B cell (primary cell): ENCODE measurements at regions not wholly inside any gene's neighbourhood (a gene's known extent, or its start where the extent isn't known, plus 50 kb on each side); places are given as distances from the start of the nearest gene placed in this dataset.
"Not testable (repeated sequence)": the region's sequence is repeated elsewhere in the genome, so short reads cannot be mapped to it uniquely, and the experiment has no call there.

Experiments used
- ATAC-seq: fragments of 200-7000 bp; cut with Tn5 transposase; one replicate; pipeline ENCODE4 v1.10.0; 2021; ENCODE audit warnings: low read depth, mild to moderate bottlenecking, moderate number of reproducible peaks, moderate library complexity
- CTCF ChIA-PET: fragments of 350-600 bp; sonication (Branson Sonifier 250); formaldehyde crosslinking; loops from one replicate; lab custom pipeline; 2021; ENCODE audit warnings: antibody characterized with exemption, inconsistent platforms; lab: Charles Lee
- POLR2A ChIA-PET: fragments of 350-600 bp; sonication (Branson Sonifier 250); formaldehyde crosslinking; loops from one replicate; lab custom pipeline; 2021; ENCODE audit warnings: antibody characterized with exemption; lab: Charles Lee
- DNase-seq: peaks from one replicate; pipeline ENCODE4 v3.0.0; 2013
- H2AFZ ChIP-seq: 2 replicates; pipeline ENCODE4 v1.6.1; 2012; ENCODE audit warnings: mild to moderate bottlenecking, low read depth, low read length; ENCODE audit not compliant: insufficient read depth, poor library complexity, severe bottlenecking
- H3K27ac ChIP-seq, 2 donors: 1 replicate in 1 of 2; 2 replicates in 1 of 2; pipeline ENCODE4 v1.5.1; 2012 to 2013; ENCODE audit warnings: low read length in 2 of 2, mild to moderate bottlenecking in 2 of 2, moderate library complexity in 1 of 2
- H3K27me3 ChIP-seq, 4 experiments: fragments of 200-600 bp in 1 of 4; sonication (generic) in 1 of 4; replicated peaks in 1 of 4; 1 replicate in 2 of 4; 2 replicates in 2 of 4; pipeline versions ENCODE4 v1.6.1 to v1.7.0; 2013 to 2016; ENCODE audit warnings: low read length in 3 of 4, mild to moderate bottlenecking in 2 of 4, mixed read lengths in 1 of 4, moderate library complexity in 1 of 4; ENCODE audit not compliant: insufficient read depth in 4 of 4, control insufficient read depth in 3 of 4; ENCODE audit errors: control extremely low read depth in 1 of 4
- H3K36me3 ChIP-seq, 2 experiments: replicated peaks in 1 of 2; 1 replicate in 1 of 2; 2 replicates in 1 of 2; pipeline versions ENCODE4 v1.6.1 to v1.7.1; 2013; ENCODE audit warnings: low read length in 1 of 2; ENCODE audit not compliant: insufficient read depth in 2 of 2, control insufficient read depth in 1 of 2; ENCODE audit errors: control extremely low read depth in 1 of 2, extremely low read depth in 1 of 2
- H3K4me1 ChIP-seq, 2 donors: fragments of 200-600 bp in 1 of 2; sonication (generic) in 1 of 2; 1 replicate in 1 of 2; 2 replicates in 1 of 2; pipeline versions ENCODE4 v1.5.1 to v1.6.1; 2013 to 2017; ENCODE audit warnings: low read length in 2 of 2; ENCODE audit not compliant: control insufficient read depth in 2 of 2, insufficient read depth in 2 of 2
- H3K4me2 ChIP-seq: replicated peaks from 2 replicates; pipeline ENCODE3; 2012; ENCODE audit warnings: mild to moderate bottlenecking, low read depth, low read length; ENCODE audit not compliant: poor library complexity, severe bottlenecking
- H3K4me3 ChIP-seq, 5 experiments: fragments of 200-600 bp in 1 of 5; sonication (generic) in 1 of 5; 1 replicate in 3 of 5; 2 replicates in 2 of 5; pipeline versions ENCODE4 v1.5.1 to v1.7.0; 2011 to 2016; ENCODE audit warnings: low read length in 4 of 5, mild to moderate bottlenecking in 4 of 5, low read depth in 2 of 5, control low read depth in 1 of 5, moderate library complexity in 1 of 5; ENCODE audit not compliant: insufficient read depth in 1 of 5; ENCODE audit errors: control extremely low read depth in 1 of 5, extremely low read depth in 1 of 5
- H3K79me2 ChIP-seq: fragments of 200-600 bp; sonication (generic); one replicate; pipeline ENCODE4 v1.6.0; 2016; ENCODE audit warnings: low read length; ENCODE audit not compliant: control insufficient read depth, insufficient read depth
- H3K9ac ChIP-seq: fragments of 200-600 bp; sonication (generic); 2 replicates; pipeline ENCODE4 v1.6.1; 2017; ENCODE audit warnings: mild to moderate bottlenecking, low read length, moderate library complexity
- H3K9me3 ChIP-seq, 3 donors: one replicate each; pipeline versions ENCODE4 v1.6.1 to v1.7.1; 2013; ENCODE audit warnings: low read length in 2 of 3; ENCODE audit not compliant: control insufficient read depth in 2 of 3, insufficient read depth in 1 of 3; ENCODE audit errors: control extremely low read depth in 1 of 3
- H4K20me1 ChIP-seq: 2 replicates; pipeline ENCODE4 v1.6.0; 2012; ENCODE audit warnings: mild to moderate bottlenecking, low read length; ENCODE audit not compliant: insufficient read depth, control insufficient read depth, poor library complexity, severe bottlenecking
- H3K27ac Mint-ChIP-seq: one replicate; pipeline ENCODE4 v1.8.0; 2021; ENCODE audit warnings: mixed read lengths
- H3K27me3 Mint-ChIP-seq: one replicate; pipeline ENCODE4 v1.8.0; 2021; ENCODE audit warnings: mixed read lengths
- H3K4me1 Mint-ChIP-seq: one replicate; pipeline ENCODE4 v1.8.0; 2021; ENCODE audit warnings: mixed read lengths
- H3K4me3 Mint-ChIP-seq: one replicate; pipeline ENCODE4 v1.8.0; 2021; ENCODE audit warnings: mixed read lengths
- H3K9me3 Mint-ChIP-seq: one replicate; pipeline ENCODE4 v1.8.0; 2022; ENCODE audit warnings: mixed read lengths; ENCODE audit not compliant: insufficient read depth
- CTCF ChIP-seq: fragments of 200-600 bp; IDR thresholded peaks from one replicate; pipeline ENCODE4 v1.8.0; 2022; ENCODE audit warnings: antibody characterized with exemption, mild to moderate bottlenecking
- EZH2 ChIP-seq: IDR thresholded peaks from 2 replicates; pipeline ENCODE4 v1.6.1; 2012; ENCODE audit warnings: borderline replicate concordance, low read depth, mild to moderate bottlenecking, moderate library complexity, low read length; ENCODE audit not compliant: insufficient read depth, poor library complexity, severe bottlenecking
- WGBS: methylation state at CpG from one replicate; pipeline ENCODE4 v1.1.5; 2013; ENCODE audit warnings: missing lambda C conversion rate; ENCODE audit not compliant: insufficient coverage; 5-methylcytosine and 5-hydroxymethylcytosine counted together
- intact Hi-C: fragments of 100-400 bp; cut with micrococcal nuclease; formaldehyde crosslinking; loops from one replicate; pipeline ENCODE4 v1.10.0; 2022

GRCh38 chr13:107928762-107929161 lies 286.6 kb downstream of the LIG4 start:
- no peaks in the 10 kb centered on the region for H3K36me3 ChIP-seq
- 82% methylated on average over 2 of the region's 3 CpGs for WGBS
- H3K27ac Mint-ChIP-seq = no peak overlapping the region
- H3K9me3 ChIP-seq = no peaks in the 10 kb centered on the region
- no peaks in the 10 kb centered on the region for H3K4me1 ChIP-seq
- no peak overlapping the region for H3K27ac ChIP-seq
- no peaks in the 10 kb centered on the region for H4K20me1 ChIP-seq
- intact Hi-C loops = no loop called here
- H3K9me3 Mint-ChIP-seq = peaks cover 9% of the 10 kb centered on the region
- H3K4me3 Mint-ChIP-seq = no peak overlapping the region
- H3K4me1 Mint-ChIP-seq = no peaks in the 10 kb centered on the region
- no peak overlapping the region for H3K9ac ChIP-seq
- no peaks in the 10 kb centered on the region for H3K79me2 ChIP-seq
- H3K4me2 ChIP-seq = no peak overlapping the region
- CTCF ChIA-PET = no interaction called here
- no peaks in the 10 kb centered on the region for H3K27me3 ChIP-seq
- no peak for TF ChIP-seq EZH2
- no peak for TF ChIP-seq CTCF
- no peak overlapping the region for H3K4me3 ChIP-seq
- DNase-seq (no peak), ATAC-seq (no peak)
- no peaks in the 10 kb centered on the region for H3K27me3 Mint-ChIP-seq
- POLR2A ChIA-PET = no interaction called here
- no peak overlapping the region for H2AFZ ChIP-seq

GRCh38 chr13:107927557-107927956 lies 287.8 kb downstream of the LIG4 start:
- no peak overlapping the region for H3K4me2 ChIP-seq
- no peaks in the 10 kb centered on the region for H4K20me1 ChIP-seq
- DNase-seq = no peak
- Mint-ChIP-seq H3K27me3 (no peaks in the 10 kb centered on the region), H3K9me3 (peaks cover 9% of the 10 kb centered on the region), H3K4me1 (no peaks in the 10 kb centered on the region), H3K27ac (no peak overlapping the region), H3K4me3 (no peak overlapping the region)
- H3K27me3 ChIP-seq = no peaks in the 10 kb centered on the region
- no peak overlapping the region for H3K27ac ChIP-seq
- no peak overlapping the region for H2AFZ ChIP-seq
- H3K79me2 ChIP-seq = no peaks in the 10 kb centered on the region
- intact Hi-C loops = no loop called here
- no peaks in the 10 kb centered on the region for H3K36me3 ChIP-seq
- no peak for TF ChIP-seq EZH2
- TF ChIP-seq CTCF = no peak
- CTCF ChIA-PET = no interaction called here
- H3K9ac ChIP-seq = no peak overlapping the region
- ATAC-seq = no peak
- H3K9me3 ChIP-seq = no peaks in the 10 kb centered on the region
- 96% methylated on average over 3 of the region's 4 CpGs for whole genome bisulfite sequencing
- no peak overlapping the region for H3K4me3 ChIP-seq
- no peaks in the 10 kb centered on the region for H3K4me1 ChIP-seq
- POLR2A ChIA-PET = no interaction called here

- H3K4me3 ChIP-seq, H3K27me3 ChIP-seq, DNase-seq, H3K4me3 Mint-ChIP-seq, H4K20me1 ChIP-seq, H3K4me2 ChIP-seq, H3K4me1 ChIP-seq, H3K27ac ChIP-seq, H2AFZ ChIP-seq, H3K27me3 Mint-ChIP-seq, CTCF ChIA-PET, POLR2A ChIA-PET, H3K9me3 ChIP-seq, H3K9ac ChIP-seq, intact Hi-C loops, H3K79me2 ChIP-seq, ATAC-seq, H3K36me3 ChIP-seq, H3K4me1 Mint-ChIP-seq, H3K27ac Mint-ChIP-seq, H3K9me3 Mint-ChIP-seq: not testable (repeated sequence)
- no CpG with 5 or more reads among the region's 12 CpGs for whole genome bisulfite sequencing
Measured at GRCh38 chr13:107926515-107926914, 288.8 kb downstream of the LIG4 start.
